ENCODE measurements at regions not wholly inside any gene's neighbourhood (a gene's known extent, or its start where the extent isn't known, plus 50 kb on each side); places are given as distances from the start of the nearest gene placed in this dataset.

DNA sequence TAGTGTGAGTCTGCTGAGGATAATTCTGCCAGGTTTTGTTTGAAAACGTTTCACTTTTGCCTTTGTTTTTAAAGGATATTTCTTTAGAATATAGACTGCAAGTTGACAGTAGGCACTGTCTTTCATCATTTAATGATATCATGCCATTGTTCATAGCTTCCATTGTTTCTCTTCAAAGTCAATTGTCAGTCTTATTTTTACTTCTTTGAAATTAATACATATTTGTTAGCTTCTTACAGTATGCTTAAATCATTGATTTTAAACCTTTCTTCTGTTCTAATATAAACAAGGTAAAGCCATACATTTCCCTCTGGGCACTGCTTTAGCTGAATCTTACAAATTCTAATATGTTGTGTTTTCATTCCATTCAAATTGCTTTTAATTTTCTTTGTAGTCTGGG, 62.3 kb upstream of the PARVA start:
- peak; percentile 81 for FAIRE-seq

DNA sequence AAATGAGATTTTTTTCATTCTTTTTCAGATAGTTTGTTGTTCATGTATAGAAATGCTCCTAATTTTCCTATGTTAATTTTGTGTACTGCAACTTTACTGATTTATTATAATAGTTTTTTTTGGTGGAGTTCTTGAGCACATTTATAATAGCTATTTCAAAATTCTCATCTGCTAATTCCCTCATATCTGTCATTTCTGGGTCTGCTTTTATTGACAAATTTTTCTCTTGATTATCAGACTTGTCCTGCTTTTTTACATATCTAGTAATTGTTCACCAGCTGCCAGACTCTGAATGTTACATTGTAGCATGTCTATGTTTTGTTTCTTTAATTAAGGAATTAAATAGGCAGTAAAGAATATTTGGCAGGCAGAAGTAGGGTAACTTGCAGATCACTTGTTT, 60.9 kb upstream of the PARVA start:
- peak; percentile 95 for FAIRE-seq

- FAIRE-seq = peak; percentile 99
Measured at GRCh38 chr11:12318791-12319438, 58.5 kb upstream of the PARVA start.

GRCh38 chr11:12319461-12319951, 57.9 kb upstream of the PARVA start:
- FAIRE-seq = no peak

DNA sequence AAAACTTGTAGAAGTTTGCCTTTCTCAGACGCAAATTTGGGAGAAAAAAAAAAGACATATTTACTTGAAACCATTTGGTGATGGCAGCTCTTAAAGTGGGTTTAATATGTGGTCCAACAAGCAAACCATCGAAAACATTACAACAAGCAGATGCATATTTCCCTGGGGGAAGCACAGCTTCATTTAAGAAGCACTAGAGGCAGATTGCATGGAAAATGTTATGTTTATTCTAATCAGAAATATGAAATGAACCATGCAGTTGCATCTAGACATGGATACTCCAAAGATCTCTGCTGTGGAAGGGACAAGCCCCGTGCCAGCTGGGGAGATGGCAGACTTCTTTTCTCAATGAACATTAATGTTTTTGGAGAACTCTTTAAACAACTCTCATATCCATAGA, 57.4 kb upstream of the PARVA start:
- FAIRE-seq = no peak

DNA sequence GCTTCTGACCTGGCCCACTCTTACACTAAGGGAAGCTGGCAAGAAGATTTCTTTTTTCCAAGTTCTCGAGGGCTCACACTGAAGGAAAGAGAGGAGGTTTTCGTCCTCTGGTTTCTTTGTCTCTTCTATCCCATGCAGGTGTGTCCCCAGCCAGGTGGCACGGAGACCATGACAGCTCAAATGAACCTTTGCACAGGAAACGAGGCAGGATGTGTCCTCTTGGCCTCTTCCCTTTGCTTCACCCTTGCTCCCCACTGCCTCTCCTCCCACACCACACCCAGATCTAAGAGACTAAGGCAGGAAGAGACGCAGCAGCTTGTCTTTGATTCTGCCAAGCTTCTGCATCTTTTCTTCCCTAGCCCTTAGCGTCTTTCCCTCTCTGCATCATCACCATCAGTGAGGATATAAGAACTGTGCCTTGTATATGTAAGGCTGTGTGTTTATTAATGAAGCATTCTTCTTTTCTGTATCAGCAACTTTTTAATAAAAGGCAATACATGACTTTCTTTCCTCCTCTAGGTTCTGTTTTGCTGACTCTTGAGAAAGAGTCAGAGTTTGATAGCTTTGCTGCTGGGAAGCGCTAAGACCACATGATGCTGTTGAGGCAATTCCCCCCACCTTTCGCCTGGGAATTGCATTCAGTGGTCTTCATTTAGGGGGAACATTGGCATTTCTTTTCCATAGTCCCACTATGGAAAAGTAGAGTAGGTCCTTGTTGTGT, 56.0 kb upstream of the PARVA start:
- FAIRE-seq = no peak

DNA sequence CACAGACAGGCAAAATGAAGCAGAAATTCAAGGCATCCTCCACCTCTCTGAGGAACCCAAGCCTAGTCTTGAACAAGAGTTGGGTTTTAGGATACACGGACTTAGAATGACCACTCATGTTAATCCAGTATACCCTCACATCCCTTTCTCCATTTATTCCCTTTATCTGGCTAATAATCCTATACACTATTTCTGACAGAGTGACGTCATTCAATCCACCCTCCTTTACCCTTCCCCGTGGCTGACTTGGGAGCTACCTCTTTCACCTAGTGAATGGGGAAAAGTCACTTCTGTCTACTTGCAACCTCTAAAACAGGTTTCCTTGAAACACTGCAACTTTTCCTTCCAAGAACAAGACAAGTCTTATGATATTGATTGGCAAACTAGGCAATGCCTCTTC, 52.8 kb upstream of the PARVA start:
- no peak for FAIRE-seq
